ENCODE measurements at regions not wholly inside any gene's neighbourhood (a gene's known extent, or its start where the extent isn't known, plus 50 kb on each side); places are given as distances from the start of the nearest gene placed in this dataset.

DNA sequence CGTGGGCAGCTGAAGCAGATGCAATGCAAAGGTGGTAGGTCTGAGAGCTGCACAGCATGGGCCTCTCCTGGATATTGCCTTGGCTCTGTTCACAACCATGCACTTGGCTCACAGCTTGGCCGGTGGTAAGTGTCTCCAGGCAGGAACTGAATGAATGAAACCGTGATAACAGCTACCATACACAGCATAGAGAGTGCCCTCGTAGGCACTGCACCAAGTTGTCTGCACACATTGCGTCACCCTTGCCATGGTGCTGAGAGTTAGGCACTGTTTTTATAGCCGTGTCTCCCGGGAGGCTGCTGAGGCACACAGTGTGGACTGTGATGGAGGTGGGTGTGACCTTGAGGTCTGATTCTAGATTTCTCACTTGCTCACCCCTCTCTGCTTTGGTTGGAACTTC lies 157.6 kb upstream of the VASH1 start:
- intact Hi-C loops (cut with micrococcal nuclease), result no loop called here

DNA sequence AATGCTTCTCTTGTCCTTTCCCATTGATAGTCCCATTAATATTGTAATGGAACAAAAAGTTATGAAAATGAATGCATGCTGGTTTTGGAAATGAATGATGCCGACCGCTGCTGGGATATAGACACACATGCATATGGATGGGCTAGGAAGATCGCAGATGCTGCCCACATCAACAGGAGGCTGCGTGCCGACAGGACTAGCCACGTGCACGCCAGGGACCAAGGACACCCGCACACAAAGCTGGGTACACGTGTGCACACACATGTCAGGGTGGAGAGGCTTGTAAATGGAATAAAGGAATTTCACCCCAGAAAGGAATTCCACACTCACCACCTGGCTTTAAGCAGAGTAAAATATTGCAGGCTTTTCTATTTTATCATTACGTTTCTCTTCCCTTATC lies 153.8 kb upstream of the VASH1 start:
- intact Hi-C loops (cut with micrococcal nuclease), result no loop called here

DNA sequence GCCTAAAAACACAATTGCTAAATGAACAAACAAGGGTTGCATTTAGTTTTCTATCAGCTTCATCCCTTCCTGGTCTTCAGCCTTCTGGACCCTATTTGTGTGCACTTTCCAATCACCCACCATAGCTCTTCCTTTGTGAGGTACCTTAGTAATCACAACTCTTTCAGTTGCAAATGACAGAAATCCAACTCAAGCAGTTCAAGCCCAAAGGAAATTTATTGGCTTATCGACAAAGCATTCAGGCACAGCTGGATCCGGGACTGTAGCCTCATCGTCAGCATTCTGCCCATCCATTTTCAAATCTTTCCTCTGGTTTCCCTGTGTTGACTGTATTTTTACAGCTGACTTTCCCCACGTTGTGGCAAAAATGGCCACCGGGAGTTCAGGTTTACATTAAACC lies 148.6 kb upstream of the VASH1 start:
- intact Hi-C loops (cut with micrococcal nuclease), result no loop called here

DNA sequence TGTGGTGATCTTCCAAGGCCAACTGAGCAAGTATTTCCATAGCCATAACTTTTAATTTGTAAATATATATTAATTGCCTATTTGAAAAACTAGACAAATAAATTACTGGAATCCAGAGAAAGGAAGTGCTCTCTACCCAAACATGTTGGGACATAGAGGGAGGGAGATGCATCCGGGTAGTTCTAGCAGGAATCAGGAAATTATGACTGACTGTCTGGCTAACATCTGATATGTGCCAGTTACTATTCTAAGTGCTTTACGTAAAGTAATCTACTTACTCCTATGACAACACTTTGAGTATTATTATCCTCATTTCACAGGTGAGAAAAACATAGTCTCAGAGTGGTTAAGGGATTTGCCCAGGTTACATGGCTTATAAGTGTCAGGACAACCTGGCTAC lies 147.7 kb upstream of the VASH1 start:
- intact Hi-C loops (cut with micrococcal nuclease), result no loop called here

DNA sequence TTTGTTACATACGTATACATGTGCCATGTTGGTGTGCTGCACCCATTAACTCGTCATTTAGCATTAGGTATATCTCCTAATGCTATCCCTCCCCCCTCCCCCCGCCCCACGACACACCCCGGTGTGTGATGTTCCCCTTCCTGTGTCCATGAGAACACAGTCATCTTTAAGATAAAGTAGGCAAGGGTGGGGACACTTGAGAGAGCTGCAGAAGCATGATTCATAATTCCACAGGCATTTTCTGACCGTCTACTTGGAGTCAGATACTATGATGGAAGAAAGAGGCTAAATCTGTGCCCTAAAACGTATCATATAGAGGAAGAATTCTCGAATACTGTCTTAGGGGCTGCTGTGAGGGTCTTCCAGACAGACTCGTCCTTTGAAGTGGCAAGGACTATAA lies 145.9 kb upstream of the VASH1 start:
- intact Hi-C loops (cut with micrococcal nuclease), result no loop called here

DNA sequence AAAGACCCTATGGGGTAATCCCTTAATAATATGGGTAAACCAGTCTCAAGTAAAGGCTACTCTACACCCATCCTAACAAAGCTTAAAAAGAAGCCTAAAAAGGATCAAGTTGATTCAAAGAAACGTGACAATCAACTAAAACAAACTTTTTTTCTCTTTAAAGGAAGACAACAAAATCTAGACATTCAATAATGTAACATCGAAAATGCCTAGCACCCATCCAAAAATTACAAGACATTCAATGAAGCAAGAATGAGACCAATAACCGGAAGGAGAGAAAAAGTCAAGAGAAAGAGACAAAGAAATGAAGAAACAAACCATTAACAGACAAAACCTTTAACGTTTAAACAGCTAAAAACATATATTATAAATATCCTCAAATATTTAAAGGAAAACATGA lies 143.8 kb upstream of the VASH1 start:
- intact Hi-C loops (cut with micrococcal nuclease), result no loop called here

DNA sequence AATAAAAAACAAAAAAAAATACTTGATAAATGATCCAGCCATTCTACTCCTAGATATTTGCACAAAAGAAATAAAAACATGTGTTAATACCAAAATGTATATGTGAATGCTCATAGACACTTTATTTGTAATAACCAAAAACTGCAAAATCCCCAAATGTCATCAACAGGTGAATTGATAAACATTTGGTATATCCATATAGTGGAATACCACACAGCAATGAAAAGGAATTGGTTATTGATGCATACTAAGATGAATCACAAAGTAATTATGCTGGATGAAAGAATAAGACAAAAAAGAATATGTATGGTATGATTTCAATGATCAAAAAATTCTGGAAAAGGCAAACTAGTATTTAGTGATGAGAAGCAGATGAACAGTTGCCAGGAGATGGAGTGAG lies 124.7 kb upstream of the VASH1 start:
- intact Hi-C loops (cut with micrococcal nuclease), result no loop called here

DNA sequence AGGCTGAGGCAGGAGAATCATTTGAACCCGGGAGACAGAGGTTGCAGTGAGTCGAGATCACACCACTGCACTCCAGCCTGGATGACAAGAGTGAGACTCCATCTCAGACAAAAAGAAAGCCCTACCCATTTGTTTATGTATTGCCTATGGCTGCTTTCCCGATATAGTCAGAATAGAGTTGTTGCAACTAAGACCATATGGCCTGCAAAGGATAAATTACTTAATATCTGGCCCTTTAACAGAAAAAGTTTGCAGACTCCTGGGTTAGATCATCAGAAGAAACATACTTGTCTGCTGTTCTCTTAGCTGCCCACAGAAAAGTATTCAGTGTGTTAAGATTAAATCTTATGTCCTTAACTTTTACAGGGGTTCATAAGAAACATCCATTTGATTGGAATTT lies 122.4 kb upstream of the VASH1 start:
- intact Hi-C loops (cut with micrococcal nuclease), result no loop called here

DNA sequence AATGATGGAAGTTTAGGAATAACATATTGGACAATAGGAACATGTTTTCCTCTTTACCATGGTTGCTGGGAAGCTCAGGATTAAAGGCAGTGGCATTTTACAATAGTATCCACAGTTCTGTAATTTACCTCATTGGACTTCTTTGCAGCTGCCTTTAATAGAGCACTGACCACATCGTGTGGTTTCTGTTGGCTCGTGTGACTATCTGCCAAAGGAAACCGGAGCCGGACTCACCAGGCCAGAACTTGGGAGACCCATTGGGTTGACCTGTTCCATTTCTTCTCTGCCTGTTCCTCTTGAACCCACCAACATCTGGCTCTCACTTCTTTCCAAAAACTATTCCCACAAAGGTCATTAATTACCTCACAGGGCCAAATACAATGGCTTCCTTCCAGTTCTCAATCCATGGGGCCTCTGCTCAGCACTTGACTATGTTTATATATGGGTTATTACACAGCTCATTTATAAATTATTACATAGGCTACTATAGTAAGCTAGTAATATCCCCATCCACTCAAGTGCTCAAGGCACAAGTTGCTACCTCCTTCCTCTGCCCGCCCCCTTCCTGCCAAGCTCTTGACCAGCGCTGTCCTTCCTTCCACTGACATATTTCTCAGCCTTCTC lies 121.5 kb upstream of the VASH1 start:
- intact Hi-C loops (cut with micrococcal nuclease), result no loop called here

DNA sequence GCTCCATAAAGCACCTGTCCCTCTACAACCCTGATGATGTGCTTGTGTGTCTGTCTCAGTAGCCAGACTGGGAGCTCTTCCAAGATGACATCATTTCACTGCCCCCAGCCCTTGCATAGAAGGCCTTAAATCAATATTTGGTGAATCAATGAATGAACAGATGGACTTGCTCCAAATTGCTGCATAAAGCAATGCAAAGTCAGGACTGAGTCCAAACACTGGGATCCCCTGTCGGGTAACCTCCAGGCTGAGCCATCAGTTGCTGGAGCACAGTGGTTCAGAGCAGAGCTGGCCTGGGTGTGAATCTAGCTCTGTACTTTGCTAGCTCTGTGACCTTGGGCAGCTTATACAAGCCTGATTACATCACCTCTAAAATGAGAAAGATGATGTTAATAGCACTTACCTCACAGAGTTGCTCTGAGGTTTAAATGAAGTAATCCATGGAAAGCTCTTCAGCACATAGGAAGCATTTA lies 120.3 kb upstream of the VASH1 start:
- intact Hi-C loops (cut with micrococcal nuclease), result no loop called here

DNA sequence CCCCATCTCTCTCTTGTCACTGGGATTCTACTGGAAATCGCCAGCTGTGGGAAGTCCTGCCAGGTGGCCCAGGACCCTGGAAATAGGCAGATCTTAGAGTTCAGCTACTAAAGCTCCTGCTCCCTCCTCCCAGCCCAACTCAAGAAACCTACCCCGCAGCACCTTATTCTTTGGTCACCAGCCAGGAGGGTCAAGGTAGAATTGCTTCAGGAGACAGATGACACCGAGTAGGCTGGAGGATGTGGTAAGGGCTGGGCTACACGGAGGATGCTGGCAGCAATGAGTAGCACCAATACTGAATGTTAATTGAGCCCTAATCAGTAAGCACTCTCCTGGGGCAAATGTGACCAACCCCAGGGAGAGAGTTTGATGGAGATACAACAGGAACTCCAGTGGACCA lies 119.7 kb upstream of the VASH1 start:
- intact Hi-C loops (cut with micrococcal nuclease), result no loop called here

DNA sequence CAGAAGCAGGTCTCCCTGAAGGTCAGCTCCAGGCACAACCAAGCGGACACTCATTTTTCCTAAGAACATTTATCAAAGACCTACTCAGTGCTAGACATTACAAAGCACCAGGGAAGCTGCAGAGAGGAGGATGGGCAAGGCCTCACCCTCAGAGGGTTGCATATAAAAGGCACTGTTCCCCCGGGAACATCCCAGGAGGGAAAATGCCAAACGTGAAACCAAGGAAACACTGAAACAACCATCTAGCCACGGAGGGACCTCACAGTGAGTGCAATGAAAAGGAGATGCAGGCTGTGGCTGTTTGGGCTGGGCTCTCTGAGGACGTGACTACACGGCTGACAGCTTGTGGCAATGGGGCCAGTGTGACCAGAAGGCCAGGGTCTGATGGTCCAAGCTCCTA lies 117.4 kb upstream of the VASH1 start:
- intact Hi-C loops (cut with micrococcal nuclease), result no loop called here

DNA sequence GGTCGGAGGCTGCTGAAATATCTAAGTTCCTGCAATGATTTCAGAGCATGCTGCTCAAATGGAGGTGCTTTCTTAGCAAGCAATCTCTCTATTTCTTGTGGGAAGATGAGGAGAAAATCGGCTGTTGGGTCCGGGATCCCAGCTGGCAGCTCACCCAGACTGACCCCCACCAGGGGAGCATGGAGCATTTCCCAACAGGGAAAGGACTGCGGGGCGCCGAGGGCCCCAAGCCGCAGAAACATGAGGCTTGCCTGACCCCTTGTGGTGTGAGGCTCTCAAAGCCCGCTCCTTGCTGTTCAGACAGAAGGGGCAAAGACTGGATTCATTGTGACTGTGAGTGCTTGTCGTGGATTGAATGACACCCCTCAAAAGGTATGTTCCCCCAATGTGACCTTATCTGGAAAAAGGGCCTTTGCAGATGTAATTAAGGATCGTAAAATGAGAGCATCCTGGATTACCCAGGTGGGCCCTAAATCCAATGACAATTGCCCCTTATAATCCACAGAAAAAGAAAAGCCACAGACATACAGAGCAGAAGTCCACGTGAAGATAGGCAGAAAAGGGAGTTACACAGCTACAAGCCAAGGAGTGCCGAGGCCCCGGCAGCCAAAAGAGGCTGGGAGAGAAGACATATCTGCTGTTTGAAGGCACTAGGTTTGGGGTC lies 116.3 kb upstream of the VASH1 start:
- intact Hi-C loops (cut with micrococcal nuclease), result loop anchor here (5.0 kb wide), 1 partner anchor 133 kb away; no protein-coding TSS in a partner anchor

DNA sequence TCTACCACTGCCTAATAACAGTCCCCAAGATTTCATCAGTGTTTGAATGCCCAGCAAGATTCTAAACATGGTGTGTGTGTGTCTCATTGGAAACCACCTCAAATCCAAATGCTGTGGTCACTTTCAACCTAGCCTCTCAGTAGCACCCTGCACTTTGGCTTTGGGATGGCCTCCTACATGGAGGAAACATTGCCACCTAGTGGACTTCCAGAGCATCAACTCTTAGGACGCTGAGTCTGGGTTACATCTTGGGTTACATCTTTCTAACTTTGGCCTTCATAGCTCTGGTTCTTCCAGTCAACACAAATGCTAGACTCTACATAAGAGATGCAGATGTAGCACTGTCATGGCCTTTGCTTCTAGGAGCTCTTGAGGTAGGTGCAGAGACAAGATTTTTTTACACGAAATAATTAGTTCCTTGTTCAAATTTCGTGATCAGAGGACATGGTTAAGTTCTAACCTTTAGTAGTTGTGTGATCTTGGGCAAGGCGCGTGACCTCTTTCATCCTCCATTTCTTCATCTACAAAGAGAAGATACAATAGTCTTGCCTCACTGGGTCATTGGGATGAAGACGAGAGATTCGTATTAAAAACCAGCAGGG lies 113.5 kb upstream of the VASH1 start:
- intact Hi-C loops (cut with micrococcal nuclease), result loop anchor here (1.0 to 5.0 kb wide), 3 partner anchors 135 to 596 kb away; no protein-coding TSS in a partner anchor

DNA sequence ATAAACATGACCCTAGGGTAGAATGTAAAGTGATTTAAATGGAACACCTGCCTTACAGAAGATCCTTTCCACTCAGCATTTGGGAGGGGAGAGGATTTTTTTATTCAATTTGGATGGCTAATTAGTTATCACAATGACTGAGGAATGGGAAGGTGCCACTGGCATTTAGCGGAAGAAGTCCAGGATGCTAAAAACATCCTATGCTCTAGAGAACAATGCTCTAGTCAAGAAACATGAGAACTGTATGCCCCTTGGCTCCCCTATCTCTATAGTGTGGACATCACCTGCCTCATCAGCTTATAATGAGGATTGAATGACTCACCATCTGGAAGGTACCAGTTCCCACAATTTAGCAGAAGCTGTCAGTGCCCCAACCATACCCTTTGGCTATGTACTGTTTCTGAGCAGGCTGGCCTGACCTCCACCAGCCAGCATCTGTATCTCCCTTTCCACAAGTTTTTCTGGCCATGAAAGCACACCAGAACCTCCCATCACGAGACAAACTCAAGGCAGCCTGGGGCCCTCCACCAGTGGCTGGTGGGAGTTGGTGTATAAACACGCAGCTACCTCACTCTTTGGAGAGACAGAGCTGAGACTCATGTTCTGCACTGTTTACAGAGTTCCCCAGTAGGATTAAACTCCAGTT lies 109.7 kb upstream of the VASH1 start:
- intact Hi-C loops (cut with micrococcal nuclease), result no loop called here

DNA sequence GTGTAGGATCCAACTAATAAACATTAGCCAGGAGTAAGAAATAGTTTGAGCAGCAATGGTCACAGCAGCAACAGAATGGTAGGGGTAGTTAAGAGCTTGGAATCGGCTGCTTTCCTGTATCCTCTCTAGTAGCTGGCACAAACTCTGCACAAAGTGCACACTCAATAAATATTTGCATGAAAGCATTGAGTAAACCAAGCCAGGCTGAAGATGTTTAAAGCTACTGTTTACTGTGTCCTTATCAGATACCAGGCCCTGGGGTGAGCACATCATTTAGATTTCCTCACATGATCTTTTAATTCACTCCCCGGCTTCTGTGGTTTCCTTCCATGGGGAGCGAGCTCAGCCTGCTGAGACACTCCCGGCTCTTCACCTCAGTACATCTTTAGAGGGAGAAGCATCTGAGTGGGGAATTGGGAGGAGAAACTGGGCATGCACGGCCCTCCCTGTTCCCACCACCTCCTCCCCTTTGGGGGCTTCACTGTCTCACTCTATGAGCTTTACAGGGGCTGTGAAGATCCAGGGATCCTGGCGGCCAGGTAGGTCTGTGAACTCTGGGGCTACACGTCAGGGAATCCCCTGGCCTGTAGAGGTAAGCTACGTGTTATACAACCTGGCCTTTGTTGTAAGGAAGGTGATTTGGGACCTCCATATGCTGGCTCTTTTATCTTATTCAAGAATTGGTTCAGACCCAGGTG lies 107.2 kb upstream of the VASH1 start:
- intact Hi-C loops (cut with micrococcal nuclease), result no loop called here

DNA sequence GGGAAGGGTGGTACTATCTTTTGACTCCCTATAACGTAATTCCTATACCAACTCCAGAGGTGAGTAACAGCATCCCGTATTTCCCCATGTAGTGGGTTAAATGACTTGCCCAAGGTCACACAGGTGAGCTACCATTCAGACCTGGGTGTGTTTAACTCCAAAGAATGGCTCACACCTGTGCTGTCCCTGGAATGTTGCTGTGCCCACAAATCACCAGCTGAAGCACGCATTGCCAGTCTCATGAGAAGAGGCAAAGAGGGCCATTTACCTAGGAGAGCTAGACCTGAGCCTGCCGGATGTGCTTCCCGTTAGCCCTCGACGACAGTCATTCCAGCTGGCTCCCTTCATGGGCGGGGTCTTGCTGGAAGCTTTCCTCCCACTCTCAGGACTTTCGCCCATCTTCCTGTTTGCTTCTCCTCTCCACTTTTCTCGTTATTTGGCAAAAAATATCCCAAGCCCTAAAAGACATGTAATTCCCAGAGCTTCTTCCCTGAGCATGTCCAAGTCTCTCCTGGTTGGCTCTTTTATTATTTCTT lies 106.6 kb upstream of the VASH1 start:
- intact Hi-C loops (cut with micrococcal nuclease), result no loop called here

DNA sequence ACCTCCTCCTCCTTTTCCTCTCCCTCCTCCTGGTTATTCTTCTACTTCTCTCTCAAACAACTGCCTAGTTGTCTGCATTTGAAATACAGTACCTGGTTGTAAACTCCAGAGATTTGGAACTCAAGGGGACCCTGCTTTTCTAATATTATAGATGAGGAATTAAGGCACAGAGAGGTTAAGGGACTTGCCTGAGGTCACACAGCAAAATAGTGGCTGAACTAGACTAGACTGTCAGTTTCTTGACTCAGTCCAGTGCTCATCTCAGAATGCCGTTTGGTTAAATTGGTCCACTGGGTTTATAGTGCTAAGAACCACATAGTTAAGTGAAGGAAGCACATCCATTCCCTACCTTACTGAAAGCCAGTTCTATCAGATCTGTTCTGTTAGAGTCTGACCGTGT lies 105.9 kb upstream of the VASH1 start:
- intact Hi-C loops (cut with micrococcal nuclease), result no loop called here

DNA sequence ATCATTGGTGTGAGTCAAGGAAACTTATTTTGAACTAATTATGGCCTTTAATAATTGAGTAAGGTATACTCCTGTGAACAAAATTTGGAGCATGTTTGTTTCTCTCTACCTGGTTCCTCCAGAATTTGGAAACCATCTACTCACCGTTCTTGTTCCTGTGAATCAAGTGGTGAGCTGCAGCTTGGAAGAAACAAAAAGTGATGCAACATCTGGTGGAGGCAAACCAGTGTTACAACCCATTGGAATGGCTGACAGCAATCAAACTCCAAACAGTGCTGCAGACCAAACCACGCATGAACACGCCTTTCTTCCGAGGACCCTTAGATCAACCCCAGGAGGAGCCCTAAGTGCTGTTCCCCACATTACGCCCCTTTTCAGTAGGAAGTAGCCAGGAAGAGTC lies 104.7 kb upstream of the VASH1 start:
- intact Hi-C loops (cut with micrococcal nuclease), result no loop called here

DNA sequence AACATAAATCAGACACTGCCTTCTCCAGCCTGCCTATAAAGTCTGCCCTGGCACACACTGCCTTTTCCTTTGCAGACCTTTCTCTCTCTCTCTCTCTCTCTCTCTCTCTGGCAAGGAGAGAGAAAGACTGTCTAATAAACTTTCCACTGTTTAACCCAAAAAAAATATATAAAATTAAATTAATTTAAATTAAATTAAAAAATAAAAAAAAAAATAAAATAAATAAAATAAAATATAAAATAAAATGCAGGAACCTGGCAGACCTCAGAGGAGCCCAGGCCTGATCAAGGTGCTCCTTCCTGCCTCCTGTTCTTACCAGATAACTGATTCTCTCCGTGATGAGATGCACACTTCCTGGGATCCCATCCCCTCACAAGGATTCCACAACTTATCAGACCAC lies 103.9 kb upstream of the VASH1 start:
- intact Hi-C loops (cut with micrococcal nuclease), result no loop called here

DNA sequence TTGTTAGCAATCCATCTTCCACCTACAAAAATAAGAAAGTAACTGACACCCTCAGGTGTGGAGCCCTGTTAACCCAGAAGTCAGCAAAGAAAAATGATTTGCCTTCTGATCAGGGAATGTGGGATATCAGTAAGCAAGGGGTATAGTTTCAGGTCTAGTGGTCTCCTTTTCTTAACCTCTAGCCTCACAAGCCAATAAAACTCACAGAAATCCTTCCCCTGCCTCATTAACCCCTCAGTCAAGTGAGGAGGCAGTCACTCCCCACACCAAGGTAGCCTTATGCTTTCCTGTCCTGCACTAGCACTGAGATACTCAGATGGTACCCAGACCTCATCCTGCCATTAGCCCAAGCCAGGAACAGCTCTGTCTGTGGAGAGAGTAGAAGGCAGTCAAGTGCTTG lies 103.4 kb upstream of the VASH1 start:
- intact Hi-C loops (cut with micrococcal nuclease), result no loop called here

DNA sequence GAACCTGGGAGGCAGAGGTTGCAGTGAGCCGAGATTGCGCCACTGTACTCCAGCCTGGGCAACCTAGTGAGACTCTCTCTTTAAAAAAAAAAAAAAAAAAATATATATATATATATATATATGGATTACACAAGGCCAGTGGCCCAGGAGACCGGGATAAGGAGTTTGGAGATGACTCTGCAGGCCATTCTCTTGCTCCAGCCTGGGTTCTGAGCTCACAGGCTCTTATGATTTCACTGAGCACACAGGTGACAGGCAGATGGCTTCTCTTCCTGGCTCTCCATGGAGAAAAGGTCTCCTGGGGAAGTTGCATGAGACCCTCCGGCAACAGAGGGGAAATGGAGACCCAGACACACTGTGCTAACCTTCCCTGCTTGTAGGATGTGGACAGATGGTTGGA lies 98.7 kb upstream of the VASH1 start:
- intact Hi-C loops (cut with micrococcal nuclease), result no loop called here

Measured in T-helper 1 cell treated with Interleukin-12 subunit alpha and Interleukin-12 subunit beta and Interleukin-4 antibody, amounts not matched to agents 30 ng/mL and 1 ng/mL, for 36 hours (primary cell).